ENCODE measurements at regions not wholly inside any gene's neighbourhood (a gene's known extent, or its start where the extent isn't known, plus 50 kb on each side); places are given as distances from the start of the nearest gene placed in this dataset.
"Not testable (repeated sequence)": the region's sequence is repeated elsewhere in the genome, so short reads cannot be mapped to it uniquely, and the experiment has no call there.

DNA sequence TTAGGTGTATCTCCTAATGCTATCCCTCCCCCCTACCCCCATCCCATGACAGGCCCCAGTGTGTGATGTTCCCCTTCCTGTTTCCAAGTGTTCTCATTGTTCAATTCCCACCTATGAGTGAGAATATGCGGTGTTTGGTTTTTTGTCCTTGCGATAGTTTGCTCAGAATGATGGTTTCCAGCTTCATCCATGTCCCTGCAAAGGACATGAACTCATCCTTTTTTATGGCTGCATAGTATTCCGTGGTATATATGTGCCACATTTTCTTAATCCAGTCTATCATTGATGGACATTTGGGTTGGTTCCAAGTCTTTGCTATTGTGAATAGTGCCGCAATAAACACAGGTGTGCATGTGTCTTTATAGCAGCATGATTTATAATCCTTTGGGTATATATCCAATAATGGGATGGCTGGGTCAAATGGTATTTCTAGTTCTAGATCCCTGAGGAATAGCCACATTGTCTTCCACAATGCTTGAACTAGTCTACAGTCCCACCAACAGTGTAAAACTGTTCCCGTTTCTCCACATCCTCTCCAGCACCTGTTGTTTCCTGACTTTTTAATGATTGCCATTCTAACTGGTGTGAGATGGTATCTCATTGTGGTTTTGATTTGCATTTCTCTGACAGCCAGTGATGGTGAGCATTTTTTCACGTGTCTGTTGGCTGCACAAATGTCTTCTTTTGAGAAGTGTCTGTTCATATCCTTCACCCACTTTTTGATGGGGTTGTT, 71.5 kb upstream of the VPREB1 start:
- TF ChIP-seq, protein P1, sequence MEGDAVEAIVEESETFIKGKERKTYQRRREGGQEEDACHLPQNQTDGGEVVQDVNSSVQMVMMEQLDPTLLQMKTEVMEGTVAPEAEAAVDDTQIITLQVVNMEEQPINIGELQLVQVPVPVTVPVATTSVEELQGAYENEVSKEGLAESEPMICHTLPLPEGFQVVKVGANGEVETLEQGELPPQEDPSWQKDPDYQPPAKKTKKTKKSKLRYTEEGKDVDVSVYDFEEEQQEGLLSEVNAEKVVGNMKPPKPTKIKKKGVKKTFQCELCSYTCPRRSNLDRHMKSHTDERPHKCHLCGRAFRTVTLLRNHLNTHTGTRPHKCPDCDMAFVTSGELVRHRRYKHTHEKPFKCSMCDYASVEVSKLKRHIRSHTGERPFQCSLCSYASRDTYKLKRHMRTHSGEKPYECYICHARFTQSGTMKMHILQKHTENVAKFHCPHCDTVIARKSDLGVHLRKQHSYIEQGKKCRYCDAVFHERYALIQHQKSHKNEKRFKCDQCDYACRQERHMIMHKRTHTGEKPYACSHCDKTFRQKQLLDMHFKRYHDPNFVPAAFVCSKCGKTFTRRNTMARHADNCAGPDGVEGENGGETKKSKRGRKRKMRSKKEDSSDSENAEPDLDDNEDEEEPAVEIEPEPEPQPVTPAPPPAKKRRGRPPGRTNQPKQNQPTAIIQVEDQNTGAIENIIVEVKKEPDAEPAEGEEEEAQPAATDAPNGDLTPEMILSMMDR (IDR thresholded peaks at IDR 0.05; ENCODE audit: control extremely low read depth in 1 of 3, insufficient read depth in 1 of 3, low read depth in 1 of 3, low read length in 3 of 3) = not testable (repeated sequence)
- not testable (repeated sequence) for TF ChIP-seq RXRA (IDR thresholded peaks at IDR 0.05; ENCODE audit: insufficient read depth, low read depth, low read length); SUZ12 (IDR thresholded peaks at IDR 0.05; ENCODE audit: low read length); POLR2A (IDR thresholded peaks at IDR 0.05; ENCODE audit: control extremely low read depth in 1 of 2, low read depth in 2 of 2, low read length in 2 of 2); POLR2AphosphoS5 (IDR thresholded peaks at IDR 0.05; ENCODE audit: low read depth, low read length)
- TF ChIP-seq, protein P2, sequence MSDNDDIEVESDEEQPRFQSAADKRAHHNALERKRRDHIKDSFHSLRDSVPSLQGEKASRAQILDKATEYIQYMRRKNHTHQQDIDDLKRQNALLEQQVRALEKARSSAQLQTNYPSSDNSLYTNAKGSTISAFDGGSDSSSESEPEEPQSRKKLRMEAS (IDR thresholded peaks at IDR 0.05) = not testable (repeated sequence)
